Upper lobe of left lung (tissue), 4 donors: ENCODE measurements at regions not wholly inside any gene's neighbourhood (a gene's known extent, or its start where the extent isn't known, plus 50 kb on each side); places are given as distances from the start of the nearest gene placed in this dataset.

Experiments used
- EP300 ChIP-seq, 4 donors: sonication (generic); formaldehyde crosslinking; IDR thresholded peaks; one replicate each; pipeline ENCODE4 v1.5.1; 2017; ENCODE audit warnings: antibody characterized with exemption in 4 of 4, control low read depth in 2 of 4
- POLR2A ChIP-seq, 4 donors: fragments of 450-650 bp; IDR thresholded peaks; one replicate each; pipeline ENCODE4 v1.5.1; 2016 to 2017; ENCODE audit warnings: antibody characterized with exemption in 4 of 4, mild to moderate bottlenecking in 2 of 4

GRCh38 chr5:117494188-117494587, 919.6 kb upstream of the SEMA6A start:
- TF ChIP-seq POLR2A (IDR thresholded peaks at IDR 0.05) (no peak), EP300 (IDR thresholded peaks at IDR 0.05) (no peak)
